ENCODE measurements at regions not wholly inside any gene's neighbourhood (a gene's known extent, or its start where the extent isn't known, plus 50 kb on each side); places are given as distances from the start of the nearest gene placed in this dataset.

- H3K4ac ChIP-seq (replicated peaks; ENCODE audit: insufficient read length, low read depth, low read length) = no peak overlapping the region
- ChIA-PET CTCF (ENCODE audit: partially characterized antibody) (interaction anchor here (0.5 to 2.5 kb wide), 9 partner anchors 15 to 860 kb away, joined by 3 to 15 read pairs (median 5); no protein-coding TSS in a partner anchor), POLR2A (ENCODE audit: partially characterized antibody) (no interaction called here)
- no peaks in the 10 kb centered on the region for H3K9me3 ChIP-seq (ENCODE audit: insufficient read depth in 2 of 2, low read depth in 1 of 2, low read length in 1 of 2)
- 90% methylated on average over 4 of the region's 4 CpGs; no CpG with 5 or more reads in 1 of the 2 experiments for WGBS, 2 experiments (ENCODE audit: extremely low coverage in 1 of 2, insufficient coverage in 1 of 2, insufficient read length in 1 of 2, insufficient replicate concordance in 2 of 2, low coverage in 1 of 2, low lambda C conversion rate in 2 of 2, missing lambda C conversion rate in 1 of 2)
- no peak for DNase-seq (ENCODE audit: low read depth in 1 of 2, low spot score in 2 of 2)
- no peak overlapping the region for H3K4me3 ChIP-seq (ENCODE audit: extremely low read depth in 1 of 4, insufficient read depth in 2 of 4, low read depth in 3 of 4, low read length in 4 of 4)
- no peak overlapping the region for H3K56ac ChIP-seq (replicated peaks; ENCODE audit: insufficient read length, low read depth, low read length)
- no peak overlapping the region for H4K8ac ChIP-seq (ENCODE audit: extremely low read depth, insufficient read depth, low read length)
- H3K4me2 ChIP-seq (ENCODE audit: insufficient read depth in 1 of 2, low read depth in 2 of 2, low read length in 2 of 2) = no peak overlapping the region
- no peaks in the 10 kb centered on the region for H3K36me3 ChIP-seq (ENCODE audit: control insufficient read depth in 2 of 4, insufficient read depth in 4 of 4, low read length in 3 of 4)
- no peak overlapping the region for H2BK5ac ChIP-seq (ENCODE audit: low read depth, low read length)
- no peak overlapping the region for H2BK15ac ChIP-seq (ENCODE audit: low read length)
- no peak overlapping the region for H2AFZ ChIP-seq (ENCODE audit: low read length)
- no peak for FAIRE-seq
- H2BK12ac ChIP-seq (ENCODE audit: low read depth, low read length) = no peak overlapping the region
- H3K9ac ChIP-seq (replicated peaks in 1 of 4; ENCODE audit: extremely low read depth in 1 of 4, low read depth in 3 of 4, low read length in 3 of 4) = no peak overlapping the region
- no peak overlapping the region for H3K23ac ChIP-seq (ENCODE audit: insufficient read length)
- no peaks in the 10 kb centered on the region for H3K23me2 ChIP-seq (ENCODE audit: low read depth, low read length)
- no peaks in the 10 kb centered on the region for H3K79me2 ChIP-seq (ENCODE audit: control insufficient read depth in 1 of 2, insufficient read depth in 2 of 2, low read length in 2 of 2)
- H2BK20ac ChIP-seq (ENCODE audit: low read length) = peak overlapping the region; percentile 90; the same call in 1 of the 2 replicates
- no peak overlapping the region for H3K27ac ChIP-seq (ENCODE audit: low read depth, low read length)
- no peak overlapping the region for H2BK120ac ChIP-seq (replicated peaks; ENCODE audit: low read depth, low read length)
- no peak overlapping the region for H2AK5ac ChIP-seq (ENCODE audit: low read depth, low read length)
- H4K91ac ChIP-seq (replicated peaks; ENCODE audit: insufficient read length, low read length) = no peak overlapping the region
- H3K79me1 ChIP-seq (ENCODE audit: low read depth, low read length) = no peaks in the 10 kb centered on the region
- no peak overlapping the region for H3K18ac ChIP-seq (ENCODE audit: extremely low read depth, low read length)
- H3K14ac ChIP-seq (ENCODE audit: insufficient read length) = no peak overlapping the region
- H3K4me1 ChIP-seq (replicated peaks in 1 of 4; ENCODE audit: control insufficient read depth in 3 of 4, insufficient read depth in 4 of 4, low read length in 3 of 4) = peaks cover 0 to 7% (median 3%) of the 10 kb centered on the region in 4 experiments; a peak in 5 of 7 replicates
- no peak overlapping the region for H4K5ac ChIP-seq (ENCODE audit: insufficient read length, low read depth, low read length)
- no peaks in the 10 kb centered on the region; a peak in 1 of 7 replicates for H3K27me3 ChIP-seq (replicated peaks in 1 of 4; ENCODE audit: control insufficient read depth in 3 of 4, extremely low read depth in 1 of 4, insufficient read depth in 3 of 4, low read length in 3 of 4)
- no peaks in the 10 kb centered on the region for H4K20me1 ChIP-seq (replicated peaks in 1 of 2; ENCODE audit: control insufficient read depth in 1 of 2, insufficient read depth in 2 of 2, low read length in 2 of 2)
- TF ChIP-seq NRF1 (IDR thresholded peaks at IDR 0.05; ENCODE audit: low read depth, low read length) (no peak), E2F6 (IDR thresholded peaks at IDR 0.05) (no peak), POU5F1 (IDR thresholded peaks at IDR 0.05; ENCODE audit: low read depth, low read length) (no peak), TAF1 (IDR thresholded peaks at IDR 0.05; ENCODE audit: low read depth, low read length) (no peak), ZNF274 (IDR thresholded peaks at IDR 0.05; ENCODE audit: borderline replicate concordance, extremely low read depth, low read length) (no peak), BRCA1 (IDR thresholded peaks at IDR 0.05; ENCODE audit: low read depth, low read length) (no peak), SRF (IDR thresholded peaks at IDR 0.05; ENCODE audit: low read depth, low read length) (no peak), EP300 (IDR thresholded peaks at IDR 0.05; ENCODE audit: borderline replicate concordance in 1 of 2, low read depth in 2 of 2, low read length in 2 of 2) (no peak), KDM4A (IDR thresholded peaks at IDR 0.05; ENCODE audit: low read depth, low read length, severe bottlenecking) (no peak), SUZ12 (IDR thresholded peaks at IDR 0.05; ENCODE audit: low read length) (no peak), SIX5 (IDR thresholded peaks at IDR 0.05; ENCODE audit: low read depth, low read length) (no peak), CHD2 (IDR thresholded peaks at IDR 0.05; ENCODE audit: low read length) (no peak), USF2 (IDR thresholded peaks at IDR 0.05; ENCODE audit: low read length) (no peak), TEAD4 (IDR thresholded peaks at IDR 0.05; ENCODE audit: low read depth, low read length) (no peak)
Observed at GRCh38 chr13:26966701-26967080, 204.9 kb downstream of the USP12 start.

Measured in H1 (cell line).